ENCODE measurements at regions not wholly inside any gene's neighbourhood (a gene's known extent, or its start where the extent isn't known, plus 50 kb on each side); places are given as distances from the start of the nearest gene placed in this dataset.

DNA sequence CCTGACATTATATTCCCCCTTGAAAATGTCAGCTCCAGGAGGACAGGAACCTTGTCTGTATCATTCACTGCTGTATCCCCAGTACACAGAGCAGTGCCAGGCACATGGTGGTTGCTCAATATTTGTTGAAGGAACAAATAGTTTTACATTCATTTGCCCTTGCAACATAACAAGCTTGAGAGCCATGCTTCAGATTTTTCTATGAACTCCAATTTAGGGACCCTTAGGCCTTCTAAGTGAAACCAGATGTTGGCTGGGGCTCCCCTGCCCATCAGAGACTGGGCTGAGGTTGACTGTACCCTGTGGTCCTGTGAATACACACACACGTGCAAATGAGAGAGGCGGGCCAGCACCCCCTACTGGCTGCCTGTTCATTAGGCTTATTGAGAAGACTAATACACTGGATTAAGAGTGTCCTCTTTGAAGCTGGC, 214.9 kb upstream of the WWC1 start:
- TF ChIP-seq POLR2A (IDR thresholded peaks at IDR 0.05): no peak
- TF ChIP-seq, protein P1, sequence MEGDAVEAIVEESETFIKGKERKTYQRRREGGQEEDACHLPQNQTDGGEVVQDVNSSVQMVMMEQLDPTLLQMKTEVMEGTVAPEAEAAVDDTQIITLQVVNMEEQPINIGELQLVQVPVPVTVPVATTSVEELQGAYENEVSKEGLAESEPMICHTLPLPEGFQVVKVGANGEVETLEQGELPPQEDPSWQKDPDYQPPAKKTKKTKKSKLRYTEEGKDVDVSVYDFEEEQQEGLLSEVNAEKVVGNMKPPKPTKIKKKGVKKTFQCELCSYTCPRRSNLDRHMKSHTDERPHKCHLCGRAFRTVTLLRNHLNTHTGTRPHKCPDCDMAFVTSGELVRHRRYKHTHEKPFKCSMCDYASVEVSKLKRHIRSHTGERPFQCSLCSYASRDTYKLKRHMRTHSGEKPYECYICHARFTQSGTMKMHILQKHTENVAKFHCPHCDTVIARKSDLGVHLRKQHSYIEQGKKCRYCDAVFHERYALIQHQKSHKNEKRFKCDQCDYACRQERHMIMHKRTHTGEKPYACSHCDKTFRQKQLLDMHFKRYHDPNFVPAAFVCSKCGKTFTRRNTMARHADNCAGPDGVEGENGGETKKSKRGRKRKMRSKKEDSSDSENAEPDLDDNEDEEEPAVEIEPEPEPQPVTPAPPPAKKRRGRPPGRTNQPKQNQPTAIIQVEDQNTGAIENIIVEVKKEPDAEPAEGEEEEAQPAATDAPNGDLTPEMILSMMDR (IDR thresholded peaks at IDR 0.05): peak in 5 of 6 experiments; percentile 7 to 40 (median 16)
- intact Hi-C loops (cut with DNase I): no loop called here
- DNase-seq: peak in 6 of 7 donors; percentile 20 to 57 (median 31)
- WGBS, 4 donors: 29 to 60% (median 40%) methylated on average over 2 of the region's 2 CpGs
- H3K27me3 ChIP-seq: no peaks in the 10 kb centered on the region
- H3K4me1 ChIP-seq (replicated peaks in 1 of 2): no peaks in the 10 kb centered on the region
- no peak overlapping the region for H3K4me3 ChIP-seq
- no peaks in the 10 kb centered on the region for H3K9me3 ChIP-seq (replicated peaks in 1 of 3)
- no peak overlapping the region for H3K27ac ChIP-seq
- no peaks in the 10 kb centered on the region for H3K36me3 ChIP-seq (replicated peaks in 1 of 2)

DNA sequence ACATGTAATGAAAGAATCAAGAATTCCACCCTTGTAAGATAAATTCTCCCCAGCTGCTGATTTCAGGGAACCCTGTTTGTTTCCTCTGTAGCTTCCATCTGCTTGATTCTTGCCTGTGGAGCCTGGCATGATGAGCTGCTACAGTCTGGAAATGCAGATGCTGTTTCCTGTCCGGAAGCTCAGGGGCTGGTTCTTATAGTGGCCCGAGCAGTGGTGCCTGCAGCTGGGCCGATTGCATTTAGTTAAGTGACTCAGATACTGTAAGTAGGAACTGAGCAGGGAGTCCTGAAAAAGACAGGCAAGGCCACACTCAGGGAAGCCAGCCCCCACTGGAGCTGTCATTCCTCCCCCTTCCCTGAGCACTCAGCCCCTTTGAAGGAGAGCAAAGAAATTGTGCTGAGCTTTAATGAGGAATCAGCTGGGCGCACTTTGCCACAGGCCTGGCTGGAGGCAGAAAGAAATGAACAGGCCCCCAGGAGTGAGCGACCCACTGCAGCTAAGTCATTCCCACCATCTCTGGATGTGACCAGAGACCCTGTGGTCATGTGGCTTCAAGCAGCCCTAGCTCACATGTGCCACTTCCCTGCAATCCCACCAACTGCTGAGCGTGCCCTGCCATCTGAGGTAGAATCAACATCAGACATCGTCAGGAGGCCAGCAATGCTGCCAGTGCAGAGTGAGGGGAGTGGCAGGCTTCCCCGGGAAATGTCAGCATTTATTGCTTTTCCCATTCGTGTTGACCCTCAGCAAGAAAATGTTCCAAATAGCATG, 206.0 kb upstream of the WWC1 start:
- H3K9me3 ChIP-seq (replicated peaks in 1 of 3): no peaks in the 10 kb centered on the region
- H3K4me3 ChIP-seq: no peak overlapping the region
- no peak for DNase-seq
- no peaks in the 10 kb centered on the region for H3K27me3 ChIP-seq
- H3K27ac ChIP-seq: no peak overlapping the region
- H3K4me1 ChIP-seq (replicated peaks in 1 of 2): no peaks in the 10 kb centered on the region
- 39 to 56% (median 55%) methylated on average over 4 to 9 of the region's 9 CpGs for WGBS, 4 donors
- intact Hi-C loops (cut with DNase I): no loop called here
- TF ChIP-seq, protein P1 (IDR thresholded peaks at IDR 0.05): no peak
- no peak for TF ChIP-seq POLR2A (IDR thresholded peaks at IDR 0.05)
- no peaks in the 10 kb centered on the region for H3K36me3 ChIP-seq (replicated peaks in 1 of 2)

DNA sequence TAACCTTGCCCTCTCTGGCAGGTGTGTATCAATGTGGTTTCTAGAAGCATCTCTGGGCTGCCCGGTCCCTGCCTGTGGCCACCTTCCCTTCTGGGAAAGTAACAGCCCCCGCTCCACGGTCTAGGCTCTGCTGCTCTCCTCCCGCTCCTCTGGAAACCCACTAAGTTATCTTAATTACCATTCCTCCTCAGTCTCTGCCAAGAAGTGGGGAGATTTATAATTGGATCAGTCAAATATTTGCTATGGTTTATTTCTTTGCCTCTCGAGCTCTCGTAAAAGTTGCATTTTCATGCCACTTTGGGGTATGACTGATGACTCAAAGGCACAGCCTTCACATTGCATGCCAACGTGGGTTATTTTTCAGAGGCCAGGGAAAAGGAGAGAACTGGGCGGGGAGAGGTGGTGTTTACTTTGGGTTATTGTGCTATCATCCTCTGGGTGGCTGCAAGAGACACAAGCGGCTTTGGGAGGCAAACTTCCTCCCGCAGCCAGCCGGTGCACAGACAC, 205.3 kb upstream of the WWC1 start:
- no peak for DNase-seq
- no peaks in the 10 kb centered on the region for H3K27me3 ChIP-seq
- no peaks in the 10 kb centered on the region for H3K36me3 ChIP-seq (replicated peaks in 1 of 2)
- WGBS, 4 donors: 25 to 35% (median 30%) methylated on average over 9 to 11 of the region's 11 CpGs
- no peaks in the 10 kb centered on the region for H3K9me3 ChIP-seq (replicated peaks in 1 of 3)
- H3K4me3 ChIP-seq: no peak overlapping the region
- H3K27ac ChIP-seq: no peak overlapping the region
- no peaks in the 10 kb centered on the region for H3K4me1 ChIP-seq (replicated peaks in 1 of 2)
- intact Hi-C loops (cut with DNase I): no loop called here
- no peak for TF ChIP-seq POLR2A (IDR thresholded peaks at IDR 0.05)
- TF ChIP-seq, protein P1 (IDR thresholded peaks at IDR 0.05): no peak

DNA sequence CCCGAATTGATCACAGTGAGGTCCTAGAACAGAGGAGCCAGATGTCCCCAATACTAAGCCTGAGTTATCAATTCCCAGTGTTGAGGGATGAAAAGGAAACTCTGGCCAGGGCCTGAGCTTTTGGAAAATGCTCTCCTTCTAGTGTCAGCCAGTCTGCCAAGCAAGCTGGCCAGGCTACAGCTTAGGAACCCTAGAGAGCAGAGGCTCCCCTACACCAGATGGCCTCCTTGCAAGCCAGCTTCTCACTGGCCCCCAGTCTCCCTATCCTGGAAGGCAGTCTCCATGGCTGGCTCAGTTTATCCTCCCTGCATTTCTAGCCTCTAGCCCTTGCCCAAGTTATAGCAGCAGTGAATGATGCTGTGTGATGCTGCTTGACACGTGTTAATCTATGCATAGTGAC, 204.7 kb upstream of the WWC1 start:
- Histone ChIP-seq H3K4me1 (replicated peaks in 1 of 2) (no peaks in the 10 kb centered on the region), H3K4me3 (no peak overlapping the region), H3K27ac (no peak overlapping the region), H3K9me3 (replicated peaks in 1 of 3) (no peaks in the 10 kb centered on the region), H3K36me3 (replicated peaks in 1 of 2) (no peaks in the 10 kb centered on the region), H3K27me3 (no peaks in the 10 kb centered on the region)
- 67 to 74% (median 71%) methylated on average over 2 of the region's 2 CpGs for WGBS, 4 donors
- intact Hi-C loops (cut with DNase I): no loop called here
- TF ChIP-seq POLR2A (IDR thresholded peaks at IDR 0.05): no peak
- TF ChIP-seq, protein P1 (IDR thresholded peaks at IDR 0.05): no peak
- no peak for DNase-seq
